ENCODE measurements at regions not wholly inside any gene's neighbourhood (a gene's known extent, or its start where the extent isn't known, plus 50 kb on each side); places are given as distances from the start of the nearest gene placed in this dataset.

- no peak for TF ChIP-seq POLR2AphosphoS5 (IDR thresholded peaks at IDR 0.05)
- TF ChIP-seq, protein P1, sequence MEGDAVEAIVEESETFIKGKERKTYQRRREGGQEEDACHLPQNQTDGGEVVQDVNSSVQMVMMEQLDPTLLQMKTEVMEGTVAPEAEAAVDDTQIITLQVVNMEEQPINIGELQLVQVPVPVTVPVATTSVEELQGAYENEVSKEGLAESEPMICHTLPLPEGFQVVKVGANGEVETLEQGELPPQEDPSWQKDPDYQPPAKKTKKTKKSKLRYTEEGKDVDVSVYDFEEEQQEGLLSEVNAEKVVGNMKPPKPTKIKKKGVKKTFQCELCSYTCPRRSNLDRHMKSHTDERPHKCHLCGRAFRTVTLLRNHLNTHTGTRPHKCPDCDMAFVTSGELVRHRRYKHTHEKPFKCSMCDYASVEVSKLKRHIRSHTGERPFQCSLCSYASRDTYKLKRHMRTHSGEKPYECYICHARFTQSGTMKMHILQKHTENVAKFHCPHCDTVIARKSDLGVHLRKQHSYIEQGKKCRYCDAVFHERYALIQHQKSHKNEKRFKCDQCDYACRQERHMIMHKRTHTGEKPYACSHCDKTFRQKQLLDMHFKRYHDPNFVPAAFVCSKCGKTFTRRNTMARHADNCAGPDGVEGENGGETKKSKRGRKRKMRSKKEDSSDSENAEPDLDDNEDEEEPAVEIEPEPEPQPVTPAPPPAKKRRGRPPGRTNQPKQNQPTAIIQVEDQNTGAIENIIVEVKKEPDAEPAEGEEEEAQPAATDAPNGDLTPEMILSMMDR (IDR thresholded peaks at IDR 0.05), result no peak
- no peak for TF ChIP-seq POLR2A (IDR thresholded peaks at IDR 0.05)
- TF ChIP-seq EP300 (IDR thresholded peaks at IDR 0.05), result no peak
Observed at GRCh38 chr4:111502626-111503025, 642.6 kb upstream of the FAM241A start.

Data from suprapubic skin (tissue), 4 donors.